CD4-positive, alpha-beta T cell (primary cell): ENCODE measurements at regions not wholly inside any gene's neighbourhood (a gene's known extent, or its start where the extent isn't known, plus 50 kb on each side); places are given as distances from the start of the nearest gene placed in this dataset.

Experiments
- ATAC-seq: fragments of 200-7000 bp; cut with Tn5 transposase; one replicate; pipeline ENCODE4 v1.10.0; 2022; ENCODE audit warnings: mild to moderate bottlenecking; ENCODE audit not compliant: poor library complexity
- CTCF ChIA-PET: fragments of 350-600 bp; sonication (Branson Sonifier 250); formaldehyde crosslinking; loops from one replicate; lab custom pipeline; 2021; ENCODE audit warnings: antibody characterized with exemption, inconsistent platforms; lab: Charles Lee
- POLR2A ChIA-PET: fragments of 350-600 bp; sonication (Branson Sonifier 250); formaldehyde crosslinking; loops from one replicate; lab custom pipeline; 2021; ENCODE audit warnings: antibody characterized with exemption, inconsistent platforms; lab: Charles Lee
- DNase-seq, 14 experiments: peaks; one replicate each; pipeline ENCODE4 v3.0.0-alpha.2; 2013 to 2020; ENCODE audit warnings: mixed read lengths in 2 of 14
- H3K27ac ChIP-seq, 2 donors: one replicate each; pipeline versions ENCODE4 v1.5.1 to v1.7.0; 2013; ENCODE audit warnings: low read length in 2 of 2, low read depth in 1 of 2, mild to moderate bottlenecking in 1 of 2
- H3K27me3 ChIP-seq, 2 experiments: 1 replicate in 1 of 2; 2 replicates in 1 of 2; pipeline versions ENCODE4 v1.6.1 to v1.7.0; 2013; ENCODE audit warnings: low read length in 2 of 2, control low read depth in 1 of 2, mild to moderate bottlenecking in 1 of 2, moderate library complexity in 1 of 2; ENCODE audit not compliant: insufficient read depth in 2 of 2, control insufficient read depth in 1 of 2
- H3K36me3 ChIP-seq: one replicate; pipeline ENCODE4 v1.6.1; 2013; ENCODE audit warnings: low read length, control low read depth; ENCODE audit not compliant: insufficient read depth
- H3K4me1 ChIP-seq: one replicate; pipeline ENCODE4 v1.6.1; 2013; ENCODE audit warnings: low read length, control low read depth; ENCODE audit not compliant: insufficient read depth
- H3K4me3 ChIP-seq: one replicate; pipeline ENCODE4 v1.5.1; 2013; ENCODE audit warnings: mild to moderate bottlenecking, low read length, moderate library complexity
- H3K9me3 ChIP-seq, 2 experiments: 1 replicate in 1 of 2; 2 replicates in 1 of 2; pipeline versions ENCODE4 v1.6.1 to v1.7.0; 2013; ENCODE audit warnings: low read length in 2 of 2, mild to moderate bottlenecking in 2 of 2, control low read depth in 1 of 2, moderate library complexity in 1 of 2; ENCODE audit not compliant: control insufficient read depth in 1 of 2, insufficient read depth in 1 of 2
- H3K27ac Mint-ChIP-seq: one replicate; pipeline ENCODE4 v1.8.0; 2020; ENCODE audit warnings: mixed read lengths
- H3K27me3 Mint-ChIP-seq: one replicate; pipeline ENCODE4 v1.8.0; 2021; ENCODE audit warnings: mixed read lengths
- H3K36me3 Mint-ChIP-seq: one replicate; pipeline ENCODE4 v1.8.0; 2021; ENCODE audit warnings: low read depth, mixed read lengths
- H3K4me1 Mint-ChIP-seq: one replicate; pipeline ENCODE4 v1.8.0; 2021; ENCODE audit warnings: low read depth, mixed read lengths
- H3K4me3 Mint-ChIP-seq: one replicate; pipeline ENCODE4 v1.8.0; 2020; ENCODE audit warnings: mild to moderate bottlenecking, mixed read lengths
- H3K9me3 Mint-ChIP-seq: one replicate; pipeline ENCODE4 v1.8.0; 2020; ENCODE audit warnings: mixed read lengths
- intact Hi-C, 2 experiments: fragments of 100-400 bp; cut with DNase I in 1 of 2; cut with micrococcal nuclease in 1 of 2; formaldehyde crosslinking; loops; one replicate each; pipeline versions ENCODE4 v1.15.1 to v1.9.0; 2023 to 2025; cut with DNase I, micrococcal nuclease
- TF ChIP-seq, protein P1 (sequence below): fragments of 200-600 bp; IDR thresholded peaks from one replicate; pipeline ENCODE4 v1.8.0; 2022; ENCODE audit warnings: antibody characterized with exemption, mild to moderate bottlenecking

DNA sequence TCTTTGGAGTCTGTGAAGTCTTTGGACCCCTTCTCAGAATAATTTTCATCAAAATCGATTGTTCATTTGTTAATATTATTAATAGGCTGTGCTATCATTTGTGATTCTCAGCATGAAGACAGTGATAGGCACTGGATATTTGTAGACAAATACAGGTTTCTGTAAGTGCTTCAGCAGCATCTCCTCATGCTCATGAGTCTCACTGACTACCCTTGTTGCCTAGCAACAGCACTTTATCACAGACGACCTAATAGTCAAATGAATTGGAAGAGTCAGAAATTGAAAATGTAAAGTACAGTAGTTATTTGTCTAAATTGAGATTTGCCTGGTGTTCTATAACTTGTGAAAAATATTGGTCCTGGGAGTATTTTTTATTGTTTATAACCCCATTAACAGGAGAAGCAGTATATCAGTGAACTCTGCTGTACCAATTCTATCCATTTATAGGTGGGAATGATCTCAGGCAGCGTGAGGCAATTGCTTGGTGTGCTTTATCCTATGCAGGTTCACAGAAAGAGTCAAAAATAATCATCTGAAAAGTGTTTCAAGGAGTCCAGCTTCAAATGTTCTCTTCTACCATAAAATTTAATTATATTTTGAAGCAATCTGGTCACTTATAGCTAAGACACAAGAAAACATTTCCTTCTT, 684.6 kb downstream of the RFPL4B start:
- Histone ChIP-seq H3K27ac (no peak overlapping the region), H3K4me1 (no peaks in the 10 kb centered on the region), H3K9me3 (peaks cover 0 to 6% of the 10 kb centered on the region in 2 experiments), H3K4me3 (no peak overlapping the region), H3K36me3 (no peaks in the 10 kb centered on the region), H3K27me3 (no peaks in the 10 kb centered on the region)
- Mint-ChIP-seq H3K27me3 (no peaks in the 10 kb centered on the region), H3K4me3 (no peak overlapping the region), H3K36me3 (no peaks in the 10 kb centered on the region), H3K27ac (no peak overlapping the region), H3K9me3 (no peaks in the 10 kb centered on the region), H3K4me1 (no peaks in the 10 kb centered on the region)
- ATAC-seq (no peak), DNase-seq (no peak)
- ChIA-PET POLR2A (no interaction called here), CTCF (no interaction called here)
- TF ChIP-seq, protein P1, sequence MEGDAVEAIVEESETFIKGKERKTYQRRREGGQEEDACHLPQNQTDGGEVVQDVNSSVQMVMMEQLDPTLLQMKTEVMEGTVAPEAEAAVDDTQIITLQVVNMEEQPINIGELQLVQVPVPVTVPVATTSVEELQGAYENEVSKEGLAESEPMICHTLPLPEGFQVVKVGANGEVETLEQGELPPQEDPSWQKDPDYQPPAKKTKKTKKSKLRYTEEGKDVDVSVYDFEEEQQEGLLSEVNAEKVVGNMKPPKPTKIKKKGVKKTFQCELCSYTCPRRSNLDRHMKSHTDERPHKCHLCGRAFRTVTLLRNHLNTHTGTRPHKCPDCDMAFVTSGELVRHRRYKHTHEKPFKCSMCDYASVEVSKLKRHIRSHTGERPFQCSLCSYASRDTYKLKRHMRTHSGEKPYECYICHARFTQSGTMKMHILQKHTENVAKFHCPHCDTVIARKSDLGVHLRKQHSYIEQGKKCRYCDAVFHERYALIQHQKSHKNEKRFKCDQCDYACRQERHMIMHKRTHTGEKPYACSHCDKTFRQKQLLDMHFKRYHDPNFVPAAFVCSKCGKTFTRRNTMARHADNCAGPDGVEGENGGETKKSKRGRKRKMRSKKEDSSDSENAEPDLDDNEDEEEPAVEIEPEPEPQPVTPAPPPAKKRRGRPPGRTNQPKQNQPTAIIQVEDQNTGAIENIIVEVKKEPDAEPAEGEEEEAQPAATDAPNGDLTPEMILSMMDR: no peak
- intact Hi-C loops: no loop called here

DNA sequence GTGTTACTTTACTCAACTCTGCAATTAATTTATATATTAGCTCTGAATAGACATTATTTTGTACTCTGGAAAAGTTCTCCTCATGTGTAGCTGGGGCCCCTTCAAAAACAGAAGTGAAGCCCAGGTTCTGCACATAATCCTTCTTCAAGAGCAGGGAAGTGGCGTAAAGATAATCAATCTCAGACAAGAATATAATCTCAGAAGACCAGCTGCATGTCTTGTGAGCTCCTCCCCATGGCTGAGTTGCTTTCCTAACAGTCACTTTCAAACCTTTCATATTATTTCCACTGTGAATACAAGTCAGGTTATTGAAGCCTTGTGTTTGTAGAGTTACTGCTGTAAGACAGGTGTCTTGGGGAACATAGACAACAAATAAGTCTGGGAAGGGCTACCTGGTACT, 691.9 kb downstream of the RFPL4B start:
- H3K27me3 Mint-ChIP-seq: no peaks in the 10 kb centered on the region
- TF ChIP-seq, protein P1: no peak
- H3K4me1 Mint-ChIP-seq: no peaks in the 10 kb centered on the region
- no peaks in the 10 kb centered on the region for H3K27me3 ChIP-seq
- H3K27ac Mint-ChIP-seq: no peak overlapping the region
- DNase-seq (no peak), ATAC-seq (no peak)
- H3K4me3 ChIP-seq: no peak overlapping the region
- CTCF ChIA-PET: no interaction called here
- no peaks in the 10 kb centered on the region for H3K36me3 ChIP-seq
- POLR2A ChIA-PET: no interaction called here
- no peaks in the 10 kb centered on the region for H3K36me3 Mint-ChIP-seq
- H3K9me3 ChIP-seq: no peaks in the 10 kb centered on the region
- intact Hi-C loops: no loop called here
- no peaks in the 10 kb centered on the region for H3K4me1 ChIP-seq
- no peak overlapping the region for H3K27ac ChIP-seq
- no peak overlapping the region for H3K4me3 Mint-ChIP-seq
- H3K9me3 Mint-ChIP-seq: no peaks in the 10 kb centered on the region

DNA sequence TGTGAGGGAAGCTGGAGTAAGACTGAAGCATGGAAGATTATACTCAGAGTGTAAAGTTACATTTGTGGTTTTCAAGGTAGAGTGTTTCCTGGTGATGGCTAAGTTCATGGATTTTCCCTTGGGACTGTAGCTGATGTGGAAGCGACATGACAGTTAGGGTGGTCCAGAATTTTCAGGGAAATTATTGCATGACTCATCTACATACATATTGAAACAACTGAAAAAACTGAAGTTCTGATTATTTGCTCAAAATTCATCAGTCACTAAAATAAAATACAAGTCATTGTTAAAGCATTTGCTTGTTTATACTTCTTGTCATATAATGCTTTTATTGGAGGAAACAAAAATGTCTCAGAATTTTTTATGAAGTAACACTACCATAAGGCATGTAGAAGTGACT, 700.0 kb downstream of the RFPL4B start:
- CTCF ChIA-PET: no interaction called here
- H3K27me3 Mint-ChIP-seq: no peaks in the 10 kb centered on the region
- H3K4me1 Mint-ChIP-seq: no peaks in the 10 kb centered on the region
- H3K36me3 Mint-ChIP-seq: no peaks in the 10 kb centered on the region
- POLR2A ChIA-PET: no interaction called here
- Histone ChIP-seq H3K27me3 (no peaks in the 10 kb centered on the region), H3K4me3 (no peak overlapping the region), H3K9me3 (no peaks in the 10 kb centered on the region), H3K27ac (no peak overlapping the region), H3K36me3 (no peaks in the 10 kb centered on the region), H3K4me1 (no peaks in the 10 kb centered on the region)
- TF ChIP-seq, protein P1: no peak
- ATAC-seq (no peak), DNase-seq (no peak)
- peaks cover 4% of the 10 kb centered on the region for H3K9me3 Mint-ChIP-seq
- H3K4me3 Mint-ChIP-seq: no peak overlapping the region
- intact Hi-C loops: no loop called here
- no peak overlapping the region for H3K27ac Mint-ChIP-seq
